Endothelial cell of umbilical vein (primary cell): ENCODE measurements at regions not wholly inside any gene's neighbourhood (a gene's known extent, or its start where the extent isn't known, plus 50 kb on each side); places are given as distances from the start of the nearest gene placed in this dataset.

Experiments used
- BruUV-seq: library from RNA; stranded (reverse); fragments of 400-500 nt; replicated peaks from 2 replicates; lab custom pipeline; 2021; lab: Mats Ljungman, UMichigan
- CTCF ChIA-PET: fragments of 300-600, 350-600 bp; sonication (Branson Sonifier 250); formaldehyde crosslinking; loops from one replicate; lab custom pipeline; 2021; ENCODE audit warnings: antibody characterized with exemption, inconsistent platforms; lab: Charles Lee
- POLR2A ChIA-PET: fragments of 300-600, 350-600 bp; sonication (Branson Sonifier 250); formaldehyde crosslinking; loops from one replicate; lab custom pipeline; 2021; ENCODE audit warnings: antibody characterized with exemption, inconsistent platforms; lab: Charles Lee
- DNase-seq: peaks from one replicate; pipeline ENCODE4 v3.0.0-alpha.2; 2011; ENCODE audit warnings: low read depth, low spot score
- FAIRE-seq: peaks from 2 replicates; lab custom pipeline; 2011; peaks lifted over from hg19 to GRCh38; lab: Jason Lieb, UNC
- H2AFZ ChIP-seq: 2 replicates; pipeline ENCODE4 v1.6.0; 2012; ENCODE audit warnings: low read depth, low read length, control low read depth, inconsistent platforms
- H3K27ac ChIP-seq: 2 replicates; pipeline ENCODE4 v1.5.1; 2011; ENCODE audit warnings: low read depth, mild to moderate bottlenecking, control low read depth, low read length, moderate library complexity; ENCODE audit not compliant: insufficient read depth
- H3K27me3 ChIP-seq, 2 experiments: 2 replicates each; pipeline versions ENCODE4 v1.6.0 to v1.6.1; 2011; ENCODE audit warnings: low read length in 2 of 2, mixed read lengths in 1 of 2; ENCODE audit not compliant: control insufficient read depth in 2 of 2, insufficient read depth in 2 of 2
- H3K36me3 ChIP-seq, 2 experiments: 2 replicates in 1 of 2; 3 replicates in 1 of 2; pipeline ENCODE4 v1.5.1; 2011; ENCODE audit warnings: low read length in 2 of 2, mild to moderate bottlenecking in 1 of 2, moderate library complexity in 1 of 2; ENCODE audit not compliant: control insufficient read depth in 2 of 2, insufficient read depth in 2 of 2; ENCODE audit errors: extremely low read depth in 1 of 2
- H3K4me1 ChIP-seq: 3 replicates; pipeline ENCODE4 v1.5.1; 2011; ENCODE audit warnings: mild to moderate bottlenecking, low read length; ENCODE audit not compliant: control insufficient read depth, insufficient read depth; ENCODE audit errors: extremely low read depth
- H3K4me2 ChIP-seq: 2 replicates; pipeline ENCODE4 v1.6.1; 2011; ENCODE audit warnings: low read length, control low read depth, mixed read lengths; ENCODE audit not compliant: insufficient read depth
- H3K4me3 ChIP-seq, 3 experiments: fragments of 200-600 bp in 1 of 3; sonication (generic), shearing (Covaris generic) in 1 of 3; replicated peaks in 1 of 3; 2 replicates each; pipeline ENCODE4 v1.5.1; 2011 to 2016; ENCODE audit warnings: control low read depth in 3 of 3, low read length in 3 of 3, mild to moderate bottlenecking in 2 of 3, inconsistent platforms in 1 of 3, low read depth in 1 of 3, moderate library complexity in 1 of 3; ENCODE audit not compliant: insufficient read depth in 1 of 3
- H3K79me2 ChIP-seq: 2 replicates; pipeline ENCODE4 v1.6.0; 2012; ENCODE audit warnings: low read length, inconsistent platforms; ENCODE audit not compliant: control insufficient read depth, insufficient read depth
- H3K9ac ChIP-seq: replicated peaks from 2 replicates; pipeline ENCODE3; 2011; ENCODE audit warnings: low read length, control low read depth; ENCODE audit not compliant: insufficient read depth; ENCODE audit errors: extremely low read depth
- H3K9me1 ChIP-seq: replicated peaks from 3 replicates; pipeline ENCODE4 v1.6.0; 2011; ENCODE audit warnings: mild to moderate bottlenecking, low read length; ENCODE audit not compliant: control insufficient read depth, insufficient read depth; ENCODE audit errors: extremely low read depth
- H3K9me3 ChIP-seq: replicated peaks from 2 replicates; pipeline ENCODE4 v1.5.1; 2012; ENCODE audit warnings: low read length, inconsistent platforms; ENCODE audit not compliant: control insufficient read depth, insufficient read depth
- H4K20me1 ChIP-seq: replicated peaks from 2 replicates; pipeline ENCODE3; 2011; ENCODE audit warnings: mild to moderate bottlenecking, low read length; ENCODE audit not compliant: control insufficient read depth, insufficient read depth; ENCODE audit errors: extremely low read depth
- CTCF ChIP-seq, 2 donors: IDR thresholded peaks; 1 replicate in 1 of 2; 2 replicates in 1 of 2; pipeline ENCODE4 v1.5.1; 2011; ENCODE audit warnings: low read length in 2 of 2, mild to moderate bottlenecking in 2 of 2, moderate library complexity in 2 of 2, control low read depth in 1 of 2, inconsistent platforms in 1 of 2, low read depth in 1 of 2; ENCODE audit not compliant: insufficient read depth in 1 of 2; ENCODE audit errors: extremely low read depth in 1 of 2
- EZH2 ChIP-seq: IDR thresholded peaks from 2 replicates; pipeline ENCODE4 v1.6.1; 2012; ENCODE audit warnings: borderline replicate concordance, low read depth, mild to moderate bottlenecking, moderate library complexity, low read length, inconsistent platforms; ENCODE audit not compliant: severe bottlenecking
- FOS ChIP-seq: IDR thresholded peaks from 2 replicates; pipeline ENCODE4 v1.6.1; 2011; ENCODE audit warnings: mild to moderate bottlenecking, low read length, moderate library complexity, borderline replicate concordance; ENCODE audit not compliant: insufficient read depth
- GATA2 ChIP-seq: IDR thresholded peaks from 2 replicates; pipeline ENCODE4 v1.7.0; 2011; ENCODE audit warnings: low read depth, mild to moderate bottlenecking, moderate library complexity, mixed read lengths, low read length; ENCODE audit not compliant: insufficient read length, insufficient read depth
- JUN ChIP-seq: IDR thresholded peaks from 2 replicates; pipeline ENCODE4 v1.6.1; 2011; ENCODE audit warnings: borderline replicate concordance, low read depth; ENCODE audit not compliant: insufficient read length, insufficient read depth
- MAX ChIP-seq: IDR thresholded peaks from 2 replicates; pipeline ENCODE4 v1.6.1; 2011; ENCODE audit not compliant: insufficient read depth, insufficient read length
- MYC ChIP-seq: IDR thresholded peaks from one replicate; pipeline ENCODE4 v1.6.1; 2011; ENCODE audit warnings: mild to moderate bottlenecking, low read depth, low read length
- POLR2A ChIP-seq: IDR thresholded peaks from 2 replicates; pipeline ENCODE4 v1.6.1; 2012; ENCODE audit warnings: low read depth, mild to moderate bottlenecking, control low read depth, low read length
- POLR2AphosphoS5 ChIP-seq: IDR thresholded peaks from 2 replicates; pipeline ENCODE4 v1.6.1; 2012; ENCODE audit warnings: low read depth, mild to moderate bottlenecking, control low read depth, low read length, moderate library complexity; ENCODE audit not compliant: insufficient read depth
- dilution Hi-C: fragments of 300-500 bp; cut with MboI; formaldehyde crosslinking; loops from one replicate; pipeline ENCODE4 v1.15.0; 2019; ENCODE audit warnings: low sequenced_read_pairs; ENCODE audit not compliant: extremely low pct_ligation_motif_present
- intact Hi-C: fragments of 100-400 bp; cut with micrococcal nuclease; formaldehyde crosslinking; loops from one replicate; pipeline ENCODE4 v1.10.0; 2022

GRCh38 chrX:39724544-39724943 lies 373.2 kb downstream of the BCOR start:
- H3K36me3 ChIP-seq = no peaks in the 10 kb centered on the region
- H2AFZ ChIP-seq = no peak overlapping the region
- H3K27me3 ChIP-seq = no peaks in the 10 kb centered on the region
- ChIA-PET POLR2A (no interaction called here), CTCF (no interaction called here)
- H3K4me1 ChIP-seq = peaks cover 35% of the 10 kb centered on the region
- no peak overlapping the region for H3K27ac ChIP-seq
- H3K4me3 ChIP-seq = no peak overlapping the region
- H3K9ac ChIP-seq = no peak overlapping the region
- H4K20me1 ChIP-seq = no peaks in the 10 kb centered on the region
- no peaks in the 10 kb centered on the region for H3K9me3 ChIP-seq
- no peaks in the 10 kb centered on the region for H3K79me2 ChIP-seq
- H3K4me2 ChIP-seq = no peak overlapping the region
- TF ChIP-seq EZH2 = no peak
- TF ChIP-seq MAX = no peak
- TF ChIP-seq GATA2 = no peak
- no peak for TF ChIP-seq CTCF (IDR thresholded peaks at IDR 0.05; ENCODE audit: extremely low read depth in 1 of 2, insufficient read depth in 1 of 2, low read depth in 1 of 2, low read length in 2 of 2)
- TF ChIP-seq JUN = no peak
- TF ChIP-seq POLR2AphosphoS5 = no peak
- TF ChIP-seq FOS = no peak
- TF ChIP-seq MYC = no peak
- no peak for TF ChIP-seq POLR2A
- no peaks in the 10 kb centered on the region for H3K9me1 ChIP-seq
- DNase-seq = no peak
- BruUV-seq = no TSS peak
- intact Hi-C loops = no loop called here
- FAIRE-seq = no peak
- dilution Hi-C loops = no loop called here
